ENCODE measurements at regions not wholly inside any gene's neighbourhood (a gene's known extent, or its start where the extent isn't known, plus 50 kb on each side); places are given as distances from the start of the nearest gene placed in this dataset.

- Mint-ChIP-seq H3K4me1 (ENCODE audit: low read depth in 2 of 2) (no peaks in the 10 kb centered on the region), H3K27me3 (no peaks in the 10 kb centered on the region), H3K4me3 (no peak overlapping the region), H3K9me3 (peaks cover 4% of the 10 kb centered on the region), H3K27ac (no peak overlapping the region), H3K36me3 (no peaks in the 10 kb centered on the region)
- DNase-seq (ENCODE audit: low spot score) (no peak), ATAC-seq (no peak)
Observed at GRCh38 chr3:117490716-117491115, 781.1 kb downstream of the TUSC7 start.

DNA sequence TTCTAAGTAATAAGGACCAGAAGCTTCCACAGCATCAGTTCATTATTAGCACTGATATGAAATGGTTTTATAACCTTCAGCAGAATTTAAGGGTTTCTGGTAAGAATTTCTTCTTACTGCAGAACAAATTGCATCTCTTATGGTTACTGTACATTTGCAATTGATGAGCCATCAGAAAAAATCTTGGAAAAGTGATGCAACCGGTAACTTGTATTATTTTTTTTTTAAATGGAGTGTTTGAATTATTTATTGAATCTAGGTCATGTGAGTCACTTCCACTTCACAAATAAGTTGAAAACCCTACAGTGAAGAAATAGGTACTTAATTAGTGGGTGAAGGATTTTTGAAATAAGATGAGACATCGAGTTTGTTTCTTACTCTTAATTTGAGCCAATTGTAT is 786.0 kb downstream of the TUSC7 start:
- Mint-ChIP-seq H3K27me3 (no peaks in the 10 kb centered on the region), H3K27ac (no peak overlapping the region), H3K4me3 (no peak overlapping the region), H3K9me3 (peaks cover 9% of the 10 kb centered on the region), H3K4me1 (ENCODE audit: low read depth in 2 of 2) (no peaks in the 10 kb centered on the region), H3K36me3 (no peaks in the 10 kb centered on the region)
- DNase-seq (ENCODE audit: low spot score) (no peak), ATAC-seq (no peak)

- DNase-seq (ENCODE audit: low spot score), result no peak
- no peaks in the 10 kb centered on the region for H3K4me1 Mint-ChIP-seq (ENCODE audit: low read depth in 2 of 2)
- no peak overlapping the region for H3K27ac Mint-ChIP-seq
- no peaks in the 10 kb centered on the region for H3K27me3 Mint-ChIP-seq
- no peak for ATAC-seq
- H3K4me3 Mint-ChIP-seq, result no peak overlapping the region
- peaks cover 9% of the 10 kb centered on the region for H3K9me3 Mint-ChIP-seq
- H3K36me3 Mint-ChIP-seq, result no peaks in the 10 kb centered on the region
Observed at GRCh38 chr3:117499189-117499870, 789.8 kb downstream of the TUSC7 start.

DNA sequence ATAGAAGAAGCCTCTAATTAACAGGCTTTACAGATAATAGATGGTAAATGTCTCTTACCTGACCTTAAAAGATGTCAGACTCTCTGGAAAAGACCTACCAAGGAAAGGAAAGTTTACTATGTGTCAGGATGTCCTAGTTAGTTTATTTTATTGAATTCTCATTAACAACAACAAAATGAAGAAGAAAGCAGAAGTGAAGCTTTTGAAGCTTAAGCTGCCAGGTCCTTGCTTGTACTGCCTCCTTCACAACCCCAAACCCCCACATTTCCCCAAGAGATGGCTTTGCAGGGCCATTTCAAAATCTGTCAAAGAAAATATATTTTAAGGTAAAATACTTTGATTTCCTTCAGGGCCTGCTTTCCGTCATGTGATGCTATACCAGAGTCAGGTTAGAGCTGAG is 798.4 kb downstream of the TUSC7 start:
- H3K27ac Mint-ChIP-seq, result no peak overlapping the region
- ATAC-seq (no peak), DNase-seq (ENCODE audit: low spot score) (no peak)
- no peaks in the 10 kb centered on the region for H3K4me1 Mint-ChIP-seq (ENCODE audit: low read depth in 2 of 2)
- no peaks in the 10 kb centered on the region for H3K36me3 Mint-ChIP-seq
- no peak overlapping the region for H3K4me3 Mint-ChIP-seq
- no peaks in the 10 kb centered on the region for H3K27me3 Mint-ChIP-seq
- H3K9me3 Mint-ChIP-seq, result peaks cover 10% of the 10 kb centered on the region

DNA sequence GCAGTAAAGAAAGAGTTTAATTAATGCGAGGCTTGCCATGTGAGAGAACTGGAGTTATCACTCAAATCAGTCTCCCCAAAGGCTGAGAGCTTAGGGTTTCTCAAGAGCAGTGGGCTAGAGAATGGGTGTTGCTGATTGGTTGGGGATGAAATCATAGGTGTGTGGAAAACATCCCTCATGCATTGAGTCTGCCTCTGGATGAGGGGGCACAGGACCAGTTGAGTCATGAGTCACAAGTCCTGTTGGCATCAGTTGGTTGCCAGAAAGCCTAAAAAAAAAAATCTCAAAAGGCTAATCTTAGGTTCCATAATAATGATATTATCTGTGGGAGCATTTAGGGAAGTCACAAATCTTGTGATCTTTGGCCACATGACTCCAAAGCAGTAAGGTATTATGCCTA is 800.3 kb downstream of the TUSC7 start:
- Mint-ChIP-seq H3K27me3 (no peaks in the 10 kb centered on the region), H3K9me3 (peaks cover 12% of the 10 kb centered on the region), H3K36me3 (no peaks in the 10 kb centered on the region), H3K27ac (no peak overlapping the region), H3K4me3 (no peak overlapping the region), H3K4me1 (ENCODE audit: low read depth in 2 of 2) (no peaks in the 10 kb centered on the region)
- ATAC-seq (no peak), DNase-seq (ENCODE audit: low spot score) (no peak)

DNA sequence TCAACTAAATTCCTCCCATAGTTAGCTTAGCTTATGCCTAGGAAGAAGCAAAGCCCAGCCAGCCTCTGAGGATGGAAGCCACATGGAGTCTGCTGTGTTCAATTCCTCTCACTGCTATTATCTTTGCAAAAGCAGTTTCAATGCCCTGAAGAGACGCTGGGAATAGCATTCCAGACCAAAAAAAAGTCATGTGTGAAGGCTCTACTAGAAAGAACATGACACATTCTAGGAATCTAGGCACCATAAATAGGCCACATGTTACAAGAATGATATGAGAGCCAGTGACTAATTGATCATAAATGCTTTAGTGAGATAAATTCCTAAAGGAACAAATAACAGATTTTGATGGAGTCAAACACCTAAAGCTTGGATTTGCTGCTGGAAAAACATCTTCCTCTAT is 800.8 kb downstream of the TUSC7 start:
- H3K27ac Mint-ChIP-seq, result no peak overlapping the region
- peaks cover 12% of the 10 kb centered on the region for H3K9me3 Mint-ChIP-seq
- H3K4me3 Mint-ChIP-seq, result no peak overlapping the region
- no peak for DNase-seq (ENCODE audit: low spot score)
- no peaks in the 10 kb centered on the region for H3K27me3 Mint-ChIP-seq
- no peaks in the 10 kb centered on the region for H3K36me3 Mint-ChIP-seq
- H3K4me1 Mint-ChIP-seq (ENCODE audit: low read depth in 2 of 2), result no peaks in the 10 kb centered on the region
- no peak for ATAC-seq

DNA sequence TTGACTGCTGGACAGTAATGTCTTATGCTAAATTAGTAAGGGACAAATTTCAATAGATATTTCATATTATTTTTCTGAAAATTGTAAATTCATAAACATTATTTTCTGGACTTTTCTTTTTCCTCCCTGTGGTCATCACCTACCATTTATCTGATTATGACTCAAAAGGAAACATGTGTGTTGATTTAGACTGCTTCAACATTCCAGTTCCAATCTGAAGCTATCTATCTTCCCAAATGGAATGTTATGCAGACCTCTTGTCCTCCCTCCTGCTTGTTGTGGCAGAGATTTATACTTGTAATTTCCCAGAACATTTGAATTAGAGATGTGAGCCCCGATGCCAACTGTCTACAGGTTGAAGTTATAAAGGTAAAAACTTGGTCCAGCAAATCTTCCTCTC is 803.4 kb downstream of the TUSC7 start:
- no peaks in the 10 kb centered on the region for H3K4me1 Mint-ChIP-seq (ENCODE audit: low read depth in 2 of 2)

DNA sequence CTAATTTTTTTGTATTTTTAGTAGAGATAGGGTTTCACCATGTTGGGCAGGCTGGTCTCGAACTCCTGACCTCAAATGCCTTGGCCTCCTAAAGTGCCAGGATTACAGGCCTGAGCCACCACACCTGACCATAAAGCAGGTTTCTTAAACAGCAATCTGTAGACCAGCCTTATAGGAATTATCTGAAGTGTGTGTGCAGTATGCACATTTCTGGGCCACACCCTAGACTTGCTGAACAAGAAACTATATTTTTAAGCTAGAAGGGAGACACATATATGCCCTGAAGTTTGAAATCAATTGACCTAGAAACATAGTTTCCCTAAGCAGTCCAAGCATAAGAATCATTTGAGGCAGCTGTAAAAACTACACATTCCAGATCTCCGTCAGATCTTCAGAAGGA is 805.7 kb downstream of the TUSC7 start:
- Mint-ChIP-seq H3K27me3 (no peaks in the 10 kb centered on the region), H3K36me3 (no peaks in the 10 kb centered on the region), H3K4me3 (no peak overlapping the region), H3K4me1 (ENCODE audit: low read depth in 2 of 2) (no peaks in the 10 kb centered on the region), H3K27ac (no peak overlapping the region), H3K9me3 (peaks cover 5% of the 10 kb centered on the region)
- ATAC-seq (no peak), DNase-seq (ENCODE audit: low spot score) (no peak)

More for the DNA sequence above, 803.4 kb downstream of the TUSC7 start:
- no peak overlapping the region for H3K27ac Mint-ChIP-seq
- H3K27me3 Mint-ChIP-seq, result no peaks in the 10 kb centered on the region
- H3K36me3 Mint-ChIP-seq, result no peaks in the 10 kb centered on the region
- ATAC-seq, result no peak
- peaks cover 10% of the 10 kb centered on the region for H3K9me3 Mint-ChIP-seq
- DNase-seq (ENCODE audit: low spot score), result no peak
- no peak overlapping the region for H3K4me3 Mint-ChIP-seq

- no peak for ATAC-seq
- Mint-ChIP-seq H3K4me1 (ENCODE audit: low read depth in 2 of 2) (no peaks in the 10 kb centered on the region), H3K9me3 (peaks cover 5% of the 10 kb centered on the region), H3K4me3 (no peak overlapping the region), H3K27ac (no peak overlapping the region), H3K27me3 (no peaks in the 10 kb centered on the region), H3K36me3 (peaks cover 4% of the 10 kb centered on the region)
- DNase-seq (ENCODE audit: low spot score), result no peak
Observed at GRCh38 chr3:117518364-117518763, 808.8 kb downstream of the TUSC7 start.

GRCh38 chr3:117519776-117520175 is 810.2 kb downstream of the TUSC7 start:
- Mint-ChIP-seq H3K4me1 (ENCODE audit: low read depth in 2 of 2) (no peaks in the 10 kb centered on the region), H3K27ac (no peak overlapping the region), H3K36me3 (peaks cover 4% of the 10 kb centered on the region), H3K4me3 (no peak overlapping the region), H3K27me3 (no peaks in the 10 kb centered on the region), H3K9me3 (peaks cover 3% of the 10 kb centered on the region)
- no peak for ATAC-seq
- no peak for DNase-seq (ENCODE audit: low spot score)

- no peak overlapping the region for H3K27ac Mint-ChIP-seq
- H3K36me3 Mint-ChIP-seq, result peaks cover 4% of the 10 kb centered on the region
- DNase-seq (ENCODE audit: low spot score) (no peak), ATAC-seq (no peak)
- no peaks in the 10 kb centered on the region for H3K27me3 Mint-ChIP-seq
- H3K4me3 Mint-ChIP-seq, result no peak overlapping the region
- peaks cover 3% of the 10 kb centered on the region for H3K9me3 Mint-ChIP-seq
- H3K4me1 Mint-ChIP-seq (ENCODE audit: low read depth in 2 of 2), result no peaks in the 10 kb centered on the region
Observed at GRCh38 chr3:117520582-117520981, 811.0 kb downstream of the TUSC7 start.

DNA sequence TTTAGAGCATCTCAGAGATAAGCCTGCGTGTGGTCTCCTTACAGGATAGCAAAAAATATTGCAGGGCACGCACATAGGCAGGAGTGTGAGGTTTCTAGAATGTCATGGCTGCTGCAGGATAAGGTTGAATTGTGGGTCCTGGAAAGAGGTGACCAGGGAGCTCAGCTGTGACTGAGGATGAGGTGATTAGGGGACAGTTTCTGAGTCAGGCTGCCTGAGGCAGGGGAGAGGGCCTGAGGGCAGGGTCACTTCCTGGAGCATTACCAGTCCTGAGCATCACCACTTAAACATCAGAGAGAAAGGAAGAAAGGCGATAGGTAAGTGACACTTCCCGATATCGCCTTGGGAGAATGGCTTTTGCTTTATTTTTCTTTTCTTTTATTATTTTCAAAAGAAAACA is 813.8 kb downstream of the TUSC7 start:
- ATAC-seq, result no peak
- H3K27ac Mint-ChIP-seq, result no peak overlapping the region
- no peak overlapping the region for H3K4me3 Mint-ChIP-seq
- no peaks in the 10 kb centered on the region for H3K4me1 Mint-ChIP-seq (ENCODE audit: low read depth in 2 of 2)
- no peak for DNase-seq (ENCODE audit: low spot score)
- H3K9me3 Mint-ChIP-seq, result no peaks in the 10 kb centered on the region
- H3K27me3 Mint-ChIP-seq, result no peaks in the 10 kb centered on the region
- H3K36me3 Mint-ChIP-seq, result peaks cover 4% of the 10 kb centered on the region

DNA sequence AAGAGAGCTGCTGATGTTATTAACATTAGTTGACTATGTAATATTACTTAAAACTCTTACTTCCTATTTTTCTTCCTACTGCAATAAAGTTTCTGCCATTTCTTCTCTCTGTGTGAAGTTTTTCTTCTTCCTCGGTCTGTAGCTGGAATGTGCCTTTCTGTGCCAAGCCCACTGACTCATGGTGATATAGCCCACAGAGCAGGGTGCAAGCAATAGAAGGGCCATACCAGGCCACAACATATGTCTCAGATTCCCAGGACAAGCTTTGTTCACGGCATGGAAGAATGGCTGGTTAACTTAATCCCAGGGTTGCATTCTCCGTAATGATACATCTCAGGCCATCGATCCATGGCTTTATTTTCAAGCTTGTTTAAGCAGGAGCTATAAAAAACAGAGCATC is 815.3 kb downstream of the TUSC7 start:
- H3K27ac Mint-ChIP-seq, result no peak overlapping the region
- no peaks in the 10 kb centered on the region for H3K4me1 Mint-ChIP-seq (ENCODE audit: low read depth in 2 of 2)
- DNase-seq (ENCODE audit: low spot score) (no peak), ATAC-seq (no peak)
- H3K9me3 Mint-ChIP-seq, result no peaks in the 10 kb centered on the region
- H3K36me3 Mint-ChIP-seq, result peaks cover 4% of the 10 kb centered on the region
- H3K27me3 Mint-ChIP-seq, result no peaks in the 10 kb centered on the region
- H3K4me3 Mint-ChIP-seq, result no peak overlapping the region

DNA sequence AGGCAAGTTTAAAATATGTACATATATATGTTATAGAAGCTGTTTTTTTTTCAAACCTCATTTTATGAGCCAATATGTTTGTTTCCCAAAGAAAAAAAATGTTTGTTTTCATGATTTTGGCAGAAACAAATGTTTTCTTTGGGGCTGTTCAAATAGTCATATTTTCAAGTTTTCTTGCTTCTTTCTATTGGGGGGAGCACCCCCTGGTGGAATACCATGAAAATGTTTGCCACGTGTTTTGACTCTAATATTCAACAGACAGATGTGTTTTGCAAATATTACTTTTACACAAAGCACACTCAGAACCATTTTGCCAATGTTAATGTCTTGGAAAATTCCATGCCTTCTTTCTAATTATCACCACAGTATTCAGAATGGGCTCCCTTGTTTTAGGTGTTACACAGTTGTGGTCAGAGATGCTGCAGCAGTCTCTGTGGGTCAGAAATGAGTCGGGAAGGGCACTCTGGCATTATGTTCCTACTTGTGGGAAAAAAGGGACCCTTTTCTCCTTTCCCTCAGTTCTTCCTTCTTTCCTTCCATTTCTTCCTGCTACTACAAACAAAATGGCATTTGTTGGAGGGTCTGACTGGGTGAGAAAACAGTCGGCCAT is 817.0 kb downstream of the TUSC7 start:
- H3K27me3 Mint-ChIP-seq, result no peaks in the 10 kb centered on the region
- peaks cover 4% of the 10 kb centered on the region for H3K9me3 Mint-ChIP-seq
- H3K27ac Mint-ChIP-seq, result no peak overlapping the region
- peaks cover 4% of the 10 kb centered on the region for H3K36me3 Mint-ChIP-seq
- H3K4me3 Mint-ChIP-seq, result no peak overlapping the region
- DNase-seq (ENCODE audit: low spot score) (no peak), ATAC-seq (no peak)
- no peaks in the 10 kb centered on the region for H3K4me1 Mint-ChIP-seq (ENCODE audit: low read depth in 2 of 2)

DNA sequence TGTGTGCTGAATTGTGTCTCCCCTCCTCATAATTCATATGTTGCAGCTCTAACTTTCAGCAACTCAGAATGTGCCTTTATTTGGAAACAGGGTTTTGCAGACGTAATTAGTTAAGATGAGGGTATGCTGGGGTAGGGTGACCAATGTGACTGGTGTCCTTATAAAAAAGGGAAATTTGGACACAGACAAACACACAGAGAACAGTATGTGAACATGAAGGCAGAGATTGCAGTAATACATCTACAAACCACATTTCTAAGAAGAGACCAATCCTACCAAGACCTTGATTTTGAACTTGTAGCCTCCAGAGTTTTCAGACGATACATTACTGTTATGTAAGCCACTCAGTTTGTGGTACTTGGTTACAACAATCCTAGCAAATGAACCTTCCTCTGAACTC is 817.8 kb downstream of the TUSC7 start:
- Mint-ChIP-seq H3K36me3 (peaks cover 4% of the 10 kb centered on the region), H3K4me3 (no peak overlapping the region), H3K9me3 (peaks cover 7% of the 10 kb centered on the region), H3K4me1 (ENCODE audit: low read depth in 2 of 2) (no peaks in the 10 kb centered on the region), H3K27me3 (no peaks in the 10 kb centered on the region), H3K27ac (no peak overlapping the region)
- ATAC-seq, result no peak
- DNase-seq (ENCODE audit: low spot score), result no peak
